ENCODE measurements at regions not wholly inside any gene's neighbourhood (a gene's known extent, or its start where the extent isn't known, plus 50 kb on each side); places are given as distances from the start of the nearest gene placed in this dataset.

DNA sequence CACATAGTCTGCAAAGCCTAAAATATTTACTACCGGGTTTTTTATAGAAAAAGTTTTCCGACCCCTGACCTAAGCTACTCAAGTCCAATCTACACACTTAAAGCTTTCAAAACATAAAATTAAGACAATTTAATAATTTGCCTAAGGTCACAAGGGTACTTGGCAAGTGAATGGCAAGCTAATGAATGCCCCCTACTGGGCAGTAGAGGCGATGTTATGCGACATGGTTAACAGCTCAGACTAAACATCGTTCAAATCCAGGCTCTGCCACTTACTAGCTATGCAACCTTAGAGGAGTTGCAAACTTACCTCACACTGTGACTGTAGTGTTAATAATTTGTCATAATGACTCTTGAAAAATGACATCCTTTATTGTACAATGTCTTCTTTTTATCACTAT lies 317.2 kb upstream of the NFIA start:
- no peak overlapping the region for H3K4me3 ChIP-seq (ENCODE audit: low read depth, low read length)
- TF ChIP-seq, protein P1, sequence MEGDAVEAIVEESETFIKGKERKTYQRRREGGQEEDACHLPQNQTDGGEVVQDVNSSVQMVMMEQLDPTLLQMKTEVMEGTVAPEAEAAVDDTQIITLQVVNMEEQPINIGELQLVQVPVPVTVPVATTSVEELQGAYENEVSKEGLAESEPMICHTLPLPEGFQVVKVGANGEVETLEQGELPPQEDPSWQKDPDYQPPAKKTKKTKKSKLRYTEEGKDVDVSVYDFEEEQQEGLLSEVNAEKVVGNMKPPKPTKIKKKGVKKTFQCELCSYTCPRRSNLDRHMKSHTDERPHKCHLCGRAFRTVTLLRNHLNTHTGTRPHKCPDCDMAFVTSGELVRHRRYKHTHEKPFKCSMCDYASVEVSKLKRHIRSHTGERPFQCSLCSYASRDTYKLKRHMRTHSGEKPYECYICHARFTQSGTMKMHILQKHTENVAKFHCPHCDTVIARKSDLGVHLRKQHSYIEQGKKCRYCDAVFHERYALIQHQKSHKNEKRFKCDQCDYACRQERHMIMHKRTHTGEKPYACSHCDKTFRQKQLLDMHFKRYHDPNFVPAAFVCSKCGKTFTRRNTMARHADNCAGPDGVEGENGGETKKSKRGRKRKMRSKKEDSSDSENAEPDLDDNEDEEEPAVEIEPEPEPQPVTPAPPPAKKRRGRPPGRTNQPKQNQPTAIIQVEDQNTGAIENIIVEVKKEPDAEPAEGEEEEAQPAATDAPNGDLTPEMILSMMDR (IDR thresholded peaks at IDR 0.05; ENCODE audit: low read depth, low read length): no peak

DNA sequence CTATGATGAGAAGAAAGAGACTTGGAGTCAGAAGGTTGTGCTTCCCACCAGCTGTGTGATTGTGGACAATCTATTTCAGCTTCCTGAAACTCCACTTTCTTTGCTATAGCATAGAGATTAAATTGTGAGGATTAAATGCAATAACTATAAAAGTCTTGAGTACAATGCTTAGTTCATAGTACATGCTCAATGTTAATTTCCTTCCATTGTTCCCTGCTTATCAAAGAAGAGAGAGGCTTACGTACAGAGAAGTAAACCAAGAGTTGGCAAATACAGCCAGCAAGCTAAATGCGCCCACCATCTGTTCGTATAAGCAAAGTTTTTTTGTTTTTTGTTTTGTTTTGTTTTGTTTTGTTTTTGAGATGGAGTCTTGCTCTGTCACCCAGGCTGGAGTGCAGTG lies 317.9 kb upstream of the NFIA start:
- TF ChIP-seq, protein P1 (IDR thresholded peaks at IDR 0.05; ENCODE audit: low read depth, low read length): no peak
- no peak overlapping the region for H3K4me3 ChIP-seq (ENCODE audit: low read depth, low read length)

DNA sequence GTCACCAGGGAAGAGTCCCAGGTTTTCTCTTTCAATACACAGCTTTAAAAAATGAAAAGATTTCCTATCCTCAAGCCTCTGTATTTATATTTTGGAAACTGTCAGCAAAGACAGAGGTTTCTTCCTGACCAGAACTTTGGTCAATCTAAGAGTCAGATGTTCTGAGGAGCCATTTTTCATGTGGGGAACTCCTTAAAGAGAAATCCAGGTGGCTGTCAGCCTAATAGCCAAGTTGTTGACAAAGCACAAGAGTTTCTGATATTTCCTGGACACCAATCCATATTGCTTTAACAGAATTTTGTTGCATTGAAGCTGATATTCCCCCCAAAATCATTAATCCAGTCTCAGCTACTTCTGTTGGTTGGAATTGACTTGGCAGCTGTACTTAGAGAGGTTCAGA lies 318.6 kb upstream of the NFIA start:
- TF ChIP-seq, protein P1 (IDR thresholded peaks at IDR 0.05; ENCODE audit: low read depth, low read length): no peak
- no peak overlapping the region for H3K4me3 ChIP-seq (ENCODE audit: low read depth, low read length)

DNA sequence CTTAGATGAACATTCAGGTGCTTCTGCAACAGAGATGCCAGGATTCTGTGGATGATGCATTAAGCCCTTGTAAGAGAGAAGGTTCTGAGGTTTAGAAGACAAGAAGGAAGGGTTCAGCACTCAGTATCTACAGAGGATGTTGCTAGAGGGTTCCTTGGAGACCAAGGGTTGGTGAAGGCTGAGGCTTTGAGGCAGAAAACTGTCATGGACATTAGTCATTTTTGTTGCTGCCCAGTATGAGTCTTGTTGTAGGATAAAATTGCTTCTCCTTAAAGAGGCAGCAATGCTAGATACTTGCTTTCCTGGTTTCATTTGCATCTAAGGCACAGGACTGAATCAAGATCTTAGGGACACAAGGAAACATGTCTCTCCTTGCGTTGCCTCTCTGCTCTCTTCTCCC lies 319.4 kb upstream of the NFIA start:
- no peak overlapping the region for H3K4me3 ChIP-seq (ENCODE audit: low read depth, low read length)
- TF ChIP-seq, protein P1 (IDR thresholded peaks at IDR 0.05; ENCODE audit: low read depth, low read length): no peak

DNA sequence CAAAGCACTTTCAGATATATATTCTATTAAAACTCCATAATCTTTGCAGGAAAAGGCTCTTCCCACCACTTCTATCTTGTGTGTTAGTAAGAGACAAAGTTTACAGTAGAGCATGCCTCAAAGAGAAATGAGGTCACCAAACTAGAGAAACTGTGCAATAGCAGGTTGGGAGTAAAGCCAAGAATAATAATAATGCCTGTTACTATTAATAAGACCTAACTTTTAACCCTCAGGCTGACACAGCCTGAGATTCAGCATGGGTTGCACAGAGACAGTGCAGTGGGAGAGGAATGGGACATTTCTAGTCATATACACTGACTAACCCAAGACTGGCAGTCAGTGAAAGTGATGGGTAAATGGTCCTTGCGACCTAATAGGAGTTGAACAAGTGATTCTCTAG lies 320.2 kb upstream of the NFIA start:
- TF ChIP-seq, protein P1 (IDR thresholded peaks at IDR 0.05; ENCODE audit: low read depth, low read length): no peak
- H3K4me3 ChIP-seq (ENCODE audit: low read depth, low read length): no peak overlapping the region

DNA sequence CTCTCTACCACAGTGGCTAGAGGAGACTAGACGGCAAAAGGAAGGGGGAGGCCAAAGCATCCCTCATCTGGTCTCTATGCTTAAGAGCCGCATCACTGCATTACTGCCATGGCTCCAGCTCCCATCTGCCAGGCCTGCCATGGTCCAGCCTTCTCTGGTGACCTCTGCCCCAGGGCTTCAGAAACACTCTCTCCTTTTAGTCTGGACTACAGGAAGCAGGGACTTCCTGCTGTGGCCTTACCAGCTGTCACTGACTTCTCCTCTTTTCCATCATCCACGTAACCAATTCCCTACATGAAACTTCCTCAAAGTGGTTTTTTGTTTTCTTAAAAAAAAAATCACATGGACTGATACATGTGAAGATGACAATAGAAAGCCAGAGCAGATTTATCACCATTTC lies 323.1 kb upstream of the NFIA start:
- H3K4me3 ChIP-seq (ENCODE audit: low read depth, low read length): no peak overlapping the region
- TF ChIP-seq, protein P1 (IDR thresholded peaks at IDR 0.05; ENCODE audit: low read depth, low read length): no peak

DNA sequence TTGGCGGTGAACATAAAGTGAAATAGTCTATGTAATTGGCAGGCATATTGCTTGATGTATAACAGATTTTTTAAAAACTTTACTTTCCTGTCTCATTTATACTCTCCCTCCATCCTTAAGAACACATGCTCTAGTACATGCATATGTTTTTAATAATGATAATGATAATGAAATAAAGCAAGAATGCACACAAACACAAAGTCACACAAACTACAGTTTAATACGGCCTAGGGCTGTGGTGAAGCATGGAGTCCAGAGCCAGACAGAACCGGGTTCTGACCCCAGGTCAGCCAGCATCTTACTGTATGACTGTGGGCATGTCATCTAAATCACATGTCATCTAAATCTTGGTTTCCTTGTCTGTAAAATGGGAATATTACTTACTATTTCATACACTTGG lies 324.9 kb upstream of the NFIA start:
- TF ChIP-seq, protein P1 (IDR thresholded peaks at IDR 0.05; ENCODE audit: low read depth, low read length): no peak
- no peak overlapping the region for H3K4me3 ChIP-seq (ENCODE audit: low read depth, low read length)
